GM12878 (cell line): ENCODE measurements at regions not wholly inside any gene's neighbourhood (a gene's known extent, or its start where the extent isn't known, plus 50 kb on each side); places are given as distances from the start of the nearest gene placed in this dataset.

Experiments used
- ATF2 ChIP-seq: IDR thresholded peaks from 2 replicates; pipeline ENCODE4 v1.6.1; 2012; ENCODE audit warnings: low read length, inconsistent platforms
- CREB1 ChIP-seq: IDR thresholded peaks from 2 replicates; pipeline ENCODE4 v1.6.1; 2012; ENCODE audit warnings: low read depth, mild to moderate bottlenecking, inconsistent platforms
- EGR1 ChIP-seq, 2 experiments: IDR thresholded peaks; 1 replicate in 1 of 2; 2 replicates in 1 of 2; pipeline ENCODE4 v1.6.1; 2011 to 2012; ENCODE audit warnings: low read depth in 2 of 2, low read length in 2 of 2, borderline replicate concordance in 1 of 2, mild to moderate bottlenecking in 1 of 2, moderate library complexity in 1 of 2
- EP300 ChIP-seq, 2 experiments: fragments of 150-350 bp in 1 of 2; IDR thresholded peaks; 2 replicates each; pipeline ENCODE4 v1.6.1; 2011 to 2012; ENCODE audit warnings: low read depth in 2 of 2, low read length in 2 of 2, borderline replicate concordance in 1 of 2, improper control_type of control experiment in 1 of 2, inconsistent platforms in 1 of 2; ENCODE audit not compliant: control insufficient read depth in 1 of 2
- HDAC6 ChIP-seq: fragments of 200-600 bp; sonication (generic); IDR thresholded peaks from one replicate; pipeline ENCODE4 v1.8.0; 2017; ENCODE audit warnings: antibody characterized with exemption; ENCODE audit not compliant: unreplicated experiment
- HDGF ChIP-seq: fragments of 450-650 bp; IDR thresholded peaks from 2 replicates; pipeline ENCODE4 v1.6.1; 2016; ENCODE audit warnings: antibody characterized with exemption
- JUNB ChIP-seq: IDR thresholded peaks from 2 replicates; pipeline ENCODE4 v1.6.1; 2016; ENCODE audit warnings: antibody characterized with exemption, mild to moderate bottlenecking
- PAX8 ChIP-seq: fragments of 450-650 bp; IDR thresholded peaks from 2 replicates; pipeline ENCODE4 v1.6.1; 2017; ENCODE audit warnings: mild to moderate bottlenecking, moderate library complexity
- POLR2A ChIP-seq: IDR thresholded peaks from 2 replicates; pipeline ENCODE4 v1.6.1; 2011; ENCODE audit warnings: low read depth, mild to moderate bottlenecking, low read length
- SPI1 ChIP-seq: IDR thresholded peaks from 2 replicates; pipeline ENCODE4 v1.6.1; 2011; ENCODE audit warnings: low read depth, mild to moderate bottlenecking, low read length, moderate library complexity, borderline replicate concordance; ENCODE audit not compliant: insufficient read depth
- TAF1 ChIP-seq: IDR thresholded peaks from 2 replicates; pipeline ENCODE4 v1.6.1; 2011; ENCODE audit warnings: mild to moderate bottlenecking, low read depth, low read length, borderline replicate concordance
- TF ChIP-seq, protein P1 (sequence below), 3 experiments: IDR thresholded peaks in 2 of 3; conservative IDR thresholded peaks in 1 of 3; 2 replicates each; pipeline ENCODE4 v1.5.1; 2011; ENCODE audit warnings: low read depth in 3 of 3, low read length in 3 of 3, mild to moderate bottlenecking in 3 of 3, control low read depth in 2 of 3, moderate library complexity in 2 of 3, inconsistent platforms in 1 of 3, mixed read lengths in 1 of 3; ENCODE audit not compliant: control insufficient read depth in 2 of 3, insufficient read depth in 1 of 3; ENCODE audit errors: extremely low read depth in 1 of 3

DNA sequence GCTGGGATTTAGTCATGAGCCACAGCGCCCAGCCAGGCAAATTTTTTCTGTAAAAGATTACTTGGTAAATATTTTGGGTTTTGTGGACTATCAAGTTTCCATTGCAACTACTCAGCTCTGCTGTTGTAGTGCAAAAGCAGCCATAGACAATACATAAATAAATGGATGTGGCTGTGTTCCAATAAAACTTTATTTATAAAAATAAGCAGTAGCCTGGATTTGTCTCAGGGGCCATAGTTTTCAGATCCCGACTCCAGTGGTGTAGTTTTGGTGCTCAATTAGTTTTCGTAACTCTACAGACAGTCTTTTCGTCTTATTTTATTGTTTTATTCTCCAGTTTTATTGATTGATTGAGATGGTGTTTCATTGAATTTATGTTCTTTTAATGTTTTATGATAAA lies 80.1 kb upstream of the IVNS1ABP start:
- TF ChIP-seq EP300 (IDR thresholded peaks at IDR 0.05; ENCODE audit: borderline replicate concordance in 1 of 2, control insufficient read depth in 1 of 2, low read depth in 2 of 2, low read length in 2 of 2) (no peak), SPI1 (no peak), JUNB (no peak), CREB1 (no peak), POLR2A (no peak), HDAC6 (no peak), EGR1 (IDR thresholded peaks at IDR 0.05; ENCODE audit: borderline replicate concordance in 1 of 2, low read depth in 2 of 2, low read length in 2 of 2) (no peak), ATF2 (no peak), HDGF (no peak), PAX8 (no peak), TAF1 (no peak)
- TF ChIP-seq, protein P1, sequence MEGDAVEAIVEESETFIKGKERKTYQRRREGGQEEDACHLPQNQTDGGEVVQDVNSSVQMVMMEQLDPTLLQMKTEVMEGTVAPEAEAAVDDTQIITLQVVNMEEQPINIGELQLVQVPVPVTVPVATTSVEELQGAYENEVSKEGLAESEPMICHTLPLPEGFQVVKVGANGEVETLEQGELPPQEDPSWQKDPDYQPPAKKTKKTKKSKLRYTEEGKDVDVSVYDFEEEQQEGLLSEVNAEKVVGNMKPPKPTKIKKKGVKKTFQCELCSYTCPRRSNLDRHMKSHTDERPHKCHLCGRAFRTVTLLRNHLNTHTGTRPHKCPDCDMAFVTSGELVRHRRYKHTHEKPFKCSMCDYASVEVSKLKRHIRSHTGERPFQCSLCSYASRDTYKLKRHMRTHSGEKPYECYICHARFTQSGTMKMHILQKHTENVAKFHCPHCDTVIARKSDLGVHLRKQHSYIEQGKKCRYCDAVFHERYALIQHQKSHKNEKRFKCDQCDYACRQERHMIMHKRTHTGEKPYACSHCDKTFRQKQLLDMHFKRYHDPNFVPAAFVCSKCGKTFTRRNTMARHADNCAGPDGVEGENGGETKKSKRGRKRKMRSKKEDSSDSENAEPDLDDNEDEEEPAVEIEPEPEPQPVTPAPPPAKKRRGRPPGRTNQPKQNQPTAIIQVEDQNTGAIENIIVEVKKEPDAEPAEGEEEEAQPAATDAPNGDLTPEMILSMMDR (IDR thresholded peaks at IDR 0.05 in 2 of 3, conservative IDR thresholded peaks at IDR 0.05 in 1 of 3; ENCODE audit: control insufficient read depth in 2 of 3, extremely low read depth in 1 of 3, insufficient read depth in 1 of 3, low read depth in 3 of 3, low read length in 3 of 3) = no peak
